Sigmoid colon (tissue), 4 donors: ENCODE measurements at regions not wholly inside any gene's neighbourhood (a gene's known extent, or its start where the extent isn't known, plus 50 kb on each side); places are given as distances from the start of the nearest gene placed in this dataset.

ENCODE experiments used
- EP300 ChIP-seq, 4 donors: sonication (generic); formaldehyde crosslinking; IDR thresholded peaks; one replicate each; pipeline ENCODE4 v1.6.1; 2017; ENCODE audit warnings: antibody characterized with exemption in 4 of 4
- POLR2A ChIP-seq, 2 donors: fragments of 450-650 bp; IDR thresholded peaks; one replicate each; pipeline ENCODE4 v1.6.1; 2016; ENCODE audit warnings: antibody characterized with exemption in 2 of 2, mild to moderate bottlenecking in 2 of 2, moderate library complexity in 2 of 2

- TF ChIP-seq POLR2A (IDR thresholded peaks at IDR 0.05) (no peak), EP300 (IDR thresholded peaks at IDR 0.05) (no peak)
Measured at GRCh38 chr6:169395080-169395805, 141.6 kb upstream of the THBS2 start.
